Upper lobe of right lung (tissue), 1 donor: ENCODE measurements at regions not wholly inside any gene's neighbourhood (a gene's known extent, or its start where the extent isn't known, plus 50 kb on each side); places are given as distances from the start of the nearest gene placed in this dataset.
"Not testable (repeated sequence)": the region's sequence is repeated elsewhere in the genome, so short reads cannot be mapped to it uniquely, and the experiment has no call there.

Experiments used
- ATAC-seq: fragments of 200-7000 bp; cut with Tn5 transposase; one replicate; pipeline ENCODE4 v1.9.1; 2020; ENCODE audit warnings: mild to moderate bottlenecking, moderate library complexity
- DNase-seq: peaks from one replicate; pipeline ENCODE4 v3.0.0-alpha.2; 2020
- H3K27ac ChIP-seq: fragments of 200-600 bp; one replicate; pipeline ENCODE4 v1.8.0; 2022
- H3K27me3 ChIP-seq: fragments of 200-600 bp; one replicate; pipeline ENCODE4 v1.8.0; 2022; ENCODE audit warnings: mild to moderate bottlenecking
- H3K36me3 ChIP-seq: fragments of 200-600 bp; one replicate; pipeline ENCODE4 v1.8.0; 2022
- H3K4me1 ChIP-seq: fragments of 200-600 bp; one replicate; pipeline ENCODE4 v1.8.0; 2022
- H3K4me3 ChIP-seq: fragments of 200-600 bp; one replicate; pipeline ENCODE4 v1.8.0; 2022; ENCODE audit warnings: mild to moderate bottlenecking
- H3K9me3 ChIP-seq: fragments of 200-600 bp; one replicate; pipeline ENCODE4 v1.8.0; 2022
- CTCF ChIP-seq: fragments of 200-600 bp; IDR thresholded peaks from one replicate; pipeline ENCODE4 v1.8.0; 2022; ENCODE audit warnings: antibody characterized with exemption
- intact Hi-C: fragments of 100-400 bp; cut with DNase I; formaldehyde crosslinking; loops from one replicate; pipeline ENCODE4 v1.11.0; 2022
- donor health status: DM: no; HTN: yes; CAD: no; lungs with severe emphysema.

- ATAC-seq (no peak), DNase-seq (no peak)
- Histone ChIP-seq H3K4me3 (no peak overlapping the region), H3K27ac (no peak overlapping the region), H3K9me3 (no peaks in the 10 kb centered on the region), H3K27me3 (no peaks in the 10 kb centered on the region), H3K4me1 (no peaks in the 10 kb centered on the region), H3K36me3 (no peaks in the 10 kb centered on the region)
- intact Hi-C loops: no loop called here
- TF ChIP-seq CTCF: no peak
Observed at GRCh38 chr3:134722969-134723368, 72.1 kb upstream of the EPHB1 start.

GRCh38 chr3:134729649-134730048 is 65.4 kb upstream of the EPHB1 start:
- H3K27me3 ChIP-seq: no peaks in the 10 kb centered on the region
- no peak overlapping the region for H3K4me3 ChIP-seq
- TF ChIP-seq CTCF: no peak
- no peaks in the 10 kb centered on the region for H3K4me1 ChIP-seq
- no peaks in the 10 kb centered on the region for H3K9me3 ChIP-seq
- no peaks in the 10 kb centered on the region for H3K36me3 ChIP-seq
- DNase-seq: no peak
- H3K27ac ChIP-seq: no peak overlapping the region
- ATAC-seq: no peak
- intact Hi-C loops: no loop called here

GRCh38 chr3:134737516-134737915 is 57.5 kb upstream of the EPHB1 start:
- DNase-seq (no peak), ATAC-seq (no peak)
- H3K4me3 ChIP-seq: no peak overlapping the region
- H3K36me3 ChIP-seq: no peaks in the 10 kb centered on the region
- H3K9me3 ChIP-seq: no peaks in the 10 kb centered on the region
- no peaks in the 10 kb centered on the region for H3K27me3 ChIP-seq
- no peaks in the 10 kb centered on the region for H3K4me1 ChIP-seq
- intact Hi-C loops: no loop called here
- TF ChIP-seq CTCF: no peak
- H3K27ac ChIP-seq: no peak overlapping the region

- DNase-seq, H3K27me3 ChIP-seq, H3K4me1 ChIP-seq, H3K36me3 ChIP-seq, H3K4me3 ChIP-seq, intact Hi-C loops, ATAC-seq, H3K27ac ChIP-seq, H3K9me3 ChIP-seq: not testable (repeated sequence)
Observed at GRCh38 chr3:134740077-134740476, 55.0 kb upstream of the EPHB1 start.

GRCh38 chr3:134742202-134742601 is 52.9 kb upstream of the EPHB1 start:
- no peaks in the 10 kb centered on the region for H3K27me3 ChIP-seq
- no peak for TF ChIP-seq CTCF
- no peaks in the 10 kb centered on the region for H3K9me3 ChIP-seq
- no peak for DNase-seq
- no peak overlapping the region for H3K27ac ChIP-seq
- no peaks in the 10 kb centered on the region for H3K36me3 ChIP-seq
- no peak overlapping the region for H3K4me3 ChIP-seq
- intact Hi-C loops: no loop called here
- no peak for ATAC-seq
- H3K4me1 ChIP-seq: no peaks in the 10 kb centered on the region

- DNase-seq: no peak
- Histone ChIP-seq H3K4me3 (no peak overlapping the region), H3K27me3 (no peaks in the 10 kb centered on the region), H3K4me1 (no peaks in the 10 kb centered on the region), H3K9me3 (no peaks in the 10 kb centered on the region), H3K27ac (no peak overlapping the region), H3K36me3 (no peaks in the 10 kb centered on the region)
- TF ChIP-seq CTCF: no peak
- intact Hi-C loops: no loop called here
- no peak for ATAC-seq
Observed at GRCh38 chr3:134743006-134743405, 52.1 kb upstream of the EPHB1 start.
